ENCODE measurements at regions not wholly inside any gene's neighbourhood (a gene's known extent, or its start where the extent isn't known, plus 50 kb on each side); places are given as distances from the start of the nearest gene placed in this dataset.

DNA sequence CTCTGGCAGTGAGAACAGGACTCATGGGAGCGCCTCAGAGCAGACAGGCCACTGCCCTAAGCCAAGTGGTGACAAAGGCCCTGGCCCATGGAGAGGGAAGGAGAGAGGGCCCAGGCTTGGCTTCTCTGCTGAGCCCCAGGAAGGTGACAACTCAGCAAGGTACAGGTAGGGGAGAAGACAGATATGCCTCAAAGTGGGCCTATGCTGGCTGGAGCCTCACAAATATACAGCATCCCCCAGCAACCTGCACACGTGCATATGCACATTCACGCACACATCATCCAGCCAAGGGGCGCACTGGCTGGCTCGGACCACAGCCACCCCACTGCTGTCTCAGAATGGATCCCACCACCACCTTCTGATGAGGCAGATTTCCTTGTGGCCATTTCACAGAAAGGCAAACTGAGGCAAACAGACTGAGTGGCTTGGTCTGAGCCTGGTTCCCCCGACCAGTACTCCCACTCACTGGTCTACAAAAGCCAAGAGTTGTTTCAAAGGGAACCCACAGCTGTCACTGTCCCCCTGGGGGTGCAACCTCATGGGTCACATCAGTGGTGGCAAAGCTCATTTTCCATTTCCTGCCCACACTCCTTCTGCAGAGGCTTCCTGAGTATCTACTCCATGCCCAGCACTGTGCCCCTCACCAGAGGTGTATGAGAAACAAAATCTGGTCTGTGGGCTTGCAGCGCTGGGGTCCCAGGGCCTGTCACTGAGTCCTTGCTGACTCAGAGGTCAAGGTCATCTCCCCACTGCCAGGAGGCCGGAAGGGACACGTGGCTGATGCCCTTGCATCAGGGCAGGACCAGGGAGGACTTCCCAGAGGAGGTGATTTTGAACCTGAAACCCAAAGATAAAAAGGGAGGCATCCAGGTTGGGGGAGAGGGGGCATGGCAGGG is 67.3 kb upstream of the PRR5 start (continued):
- TF ChIP-seq EZH2 (IDR thresholded peaks at IDR 0.05) (no peak), POLR2A (IDR thresholded peaks at IDR 0.05; ENCODE audit: borderline replicate concordance, extremely low read depth, insufficient read depth, insufficient read length) (no peak), CEBPB (IDR thresholded peaks at IDR 0.05; ENCODE audit: low read depth) (no peak), SIN3A (IDR thresholded peaks at IDR 0.05; ENCODE audit: low read depth) (no peak), SP1 (IDR thresholded peaks at IDR 0.05; ENCODE audit: low read depth) (no peak), ZFX (IDR thresholded peaks at IDR 0.05) (no peak)

DNA sequence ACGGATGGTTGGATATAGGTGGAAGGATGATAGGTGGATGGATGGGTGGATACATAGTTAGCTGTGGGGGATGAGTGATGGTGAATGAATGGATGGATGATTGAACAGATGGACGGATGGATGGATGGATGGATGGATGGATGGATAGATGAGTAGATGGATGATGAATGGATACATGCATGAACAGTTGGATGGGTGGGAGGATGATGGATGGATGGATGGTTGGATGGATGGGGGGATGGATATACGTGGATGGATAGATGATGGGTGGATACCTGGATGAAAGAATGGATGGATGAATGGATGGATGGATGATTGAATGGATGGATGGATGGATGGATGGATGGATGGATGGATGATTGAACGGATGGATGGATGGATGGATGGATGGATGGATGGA is 68.4 kb upstream of the PRR5 start:
- ChIA-PET RAD21 (ENCODE audit: low non-redundant PET in 1 of 2, low total read pairs in 2 of 2, uncharacterized antibody in 2 of 2, unreplicated experiment in 2 of 2) (no interaction called here), CTCF (no interaction called here), POLR2A (no interaction called here)
- Histone ChIP-seq H3K4me1 (ENCODE audit: control insufficient read depth in 1 of 2, insufficient read depth in 2 of 2, low read length in 2 of 2) (no peaks in the 10 kb centered on the region), H3K4me2 (ENCODE audit: low read length) (no peak overlapping the region), H3K79me2 (ENCODE audit: insufficient read depth, low read length) (no peaks in the 10 kb centered on the region), H3K4me3 (replicated peaks in 1 of 2; ENCODE audit: low read depth in 1 of 2, low read length in 2 of 2) (no peak overlapping the region), H2AFZ (ENCODE audit: low read depth, low read length, poor library complexity, severe bottlenecking) (no peak overlapping the region), H3K27ac (ENCODE audit: low read depth, low read length) (no peak overlapping the region), H3K9me3 (ENCODE audit: control insufficient read depth in 1 of 2, insufficient read depth in 1 of 2, low read depth in 1 of 2, low read length in 2 of 2) (no peaks in the 10 kb centered on the region), H3K27me3 (ENCODE audit: insufficient read depth, low read length) (no peaks in the 10 kb centered on the region), H3K9ac (ENCODE audit: low read length) (no peak overlapping the region), H3K9me2 (ENCODE audit: insufficient read depth) (no peaks in the 10 kb centered on the region), H3K36me3 (ENCODE audit: control insufficient read depth in 1 of 2, insufficient read depth in 2 of 2, low read length in 2 of 2) (no peaks in the 10 kb centered on the region), H4K20me1 (ENCODE audit: insufficient read depth) (no peaks in the 10 kb centered on the region)
- DNase-seq (ENCODE audit: low read depth, low spot score) (no peak), ATAC-seq (no peak)
- BruUV-seq (replicated peaks) = no TSS peak
- intact Hi-C loops (cut with micrococcal nuclease) = no loop called here
- TF ChIP-seq, protein P1, sequence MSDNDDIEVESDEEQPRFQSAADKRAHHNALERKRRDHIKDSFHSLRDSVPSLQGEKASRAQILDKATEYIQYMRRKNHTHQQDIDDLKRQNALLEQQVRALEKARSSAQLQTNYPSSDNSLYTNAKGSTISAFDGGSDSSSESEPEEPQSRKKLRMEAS (IDR thresholded peaks at IDR 0.05) = no peak
- TF ChIP-seq FOSL1 (IDR thresholded peaks at IDR 0.05; ENCODE audit: low read depth) = no peak
- no peak for TF ChIP-seq SP1 (IDR thresholded peaks at IDR 0.05; ENCODE audit: low read depth)
- TF ChIP-seq JUND (IDR thresholded peaks at IDR 0.05) = no peak
- TF ChIP-seq ZNF274 (IDR thresholded peaks at IDR 0.05; ENCODE audit: low read depth, low read length) = no peak
- no peak for TF ChIP-seq POLR2AphosphoS5 (IDR thresholded peaks at IDR 0.05; ENCODE audit: low read depth, low read length)
- TF ChIP-seq EGR1 (IDR thresholded peaks at IDR 0.05; ENCODE audit: low read depth) = no peak
- TF ChIP-seq ZFX (IDR thresholded peaks at IDR 0.05) = no peak
- no peak for TF ChIP-seq YY1 (IDR thresholded peaks at IDR 0.05; ENCODE audit: extremely low read depth, insufficient replicate concordance, low read depth, low read length)
- TF ChIP-seq CBX3 (IDR thresholded peaks at IDR 0.05; ENCODE audit: low read depth) = no peak
- no peak for TF ChIP-seq SIN3A (IDR thresholded peaks at IDR 0.05; ENCODE audit: low read depth)
- TF ChIP-seq, protein P2, sequence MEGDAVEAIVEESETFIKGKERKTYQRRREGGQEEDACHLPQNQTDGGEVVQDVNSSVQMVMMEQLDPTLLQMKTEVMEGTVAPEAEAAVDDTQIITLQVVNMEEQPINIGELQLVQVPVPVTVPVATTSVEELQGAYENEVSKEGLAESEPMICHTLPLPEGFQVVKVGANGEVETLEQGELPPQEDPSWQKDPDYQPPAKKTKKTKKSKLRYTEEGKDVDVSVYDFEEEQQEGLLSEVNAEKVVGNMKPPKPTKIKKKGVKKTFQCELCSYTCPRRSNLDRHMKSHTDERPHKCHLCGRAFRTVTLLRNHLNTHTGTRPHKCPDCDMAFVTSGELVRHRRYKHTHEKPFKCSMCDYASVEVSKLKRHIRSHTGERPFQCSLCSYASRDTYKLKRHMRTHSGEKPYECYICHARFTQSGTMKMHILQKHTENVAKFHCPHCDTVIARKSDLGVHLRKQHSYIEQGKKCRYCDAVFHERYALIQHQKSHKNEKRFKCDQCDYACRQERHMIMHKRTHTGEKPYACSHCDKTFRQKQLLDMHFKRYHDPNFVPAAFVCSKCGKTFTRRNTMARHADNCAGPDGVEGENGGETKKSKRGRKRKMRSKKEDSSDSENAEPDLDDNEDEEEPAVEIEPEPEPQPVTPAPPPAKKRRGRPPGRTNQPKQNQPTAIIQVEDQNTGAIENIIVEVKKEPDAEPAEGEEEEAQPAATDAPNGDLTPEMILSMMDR (IDR thresholded peaks at IDR 0.05 in 2 of 3, conservative IDR thresholded peaks at IDR 0.05 in 1 of 3; ENCODE audit: borderline replicate concordance in 1 of 3, insufficient read depth in 1 of 3, low read depth in 2 of 3, low read length in 2 of 3) = no peak
